ENCODE measurements at regions not wholly inside any gene's neighbourhood (a gene's known extent, or its start where the extent isn't known, plus 50 kb on each side); places are given as distances from the start of the nearest gene placed in this dataset.
"Not testable (repeated sequence)": the region's sequence is repeated elsewhere in the genome, so short reads cannot be mapped to it uniquely, and the experiment has no call there.

DNA sequence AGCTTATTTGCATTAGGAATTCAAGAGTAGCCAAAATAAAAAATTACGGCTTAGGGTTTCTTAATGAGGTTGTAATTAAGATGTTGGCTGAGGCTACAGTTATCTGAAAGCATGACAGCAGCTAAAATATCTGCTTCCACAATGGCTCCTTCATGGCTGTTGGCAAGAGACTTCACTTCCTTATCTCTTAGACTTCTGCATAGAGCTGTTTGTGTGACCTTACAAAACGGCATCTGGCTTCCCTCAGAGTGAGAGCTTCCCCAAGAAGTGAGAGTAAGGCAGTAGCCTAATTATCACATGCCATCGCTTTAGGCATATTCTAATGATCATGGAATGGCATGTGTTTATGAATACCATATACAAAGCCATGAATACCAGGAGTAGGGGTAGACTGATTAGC is 57.6 kb downstream of the CCDC59 start:
- no peak for DNase-seq

DNA sequence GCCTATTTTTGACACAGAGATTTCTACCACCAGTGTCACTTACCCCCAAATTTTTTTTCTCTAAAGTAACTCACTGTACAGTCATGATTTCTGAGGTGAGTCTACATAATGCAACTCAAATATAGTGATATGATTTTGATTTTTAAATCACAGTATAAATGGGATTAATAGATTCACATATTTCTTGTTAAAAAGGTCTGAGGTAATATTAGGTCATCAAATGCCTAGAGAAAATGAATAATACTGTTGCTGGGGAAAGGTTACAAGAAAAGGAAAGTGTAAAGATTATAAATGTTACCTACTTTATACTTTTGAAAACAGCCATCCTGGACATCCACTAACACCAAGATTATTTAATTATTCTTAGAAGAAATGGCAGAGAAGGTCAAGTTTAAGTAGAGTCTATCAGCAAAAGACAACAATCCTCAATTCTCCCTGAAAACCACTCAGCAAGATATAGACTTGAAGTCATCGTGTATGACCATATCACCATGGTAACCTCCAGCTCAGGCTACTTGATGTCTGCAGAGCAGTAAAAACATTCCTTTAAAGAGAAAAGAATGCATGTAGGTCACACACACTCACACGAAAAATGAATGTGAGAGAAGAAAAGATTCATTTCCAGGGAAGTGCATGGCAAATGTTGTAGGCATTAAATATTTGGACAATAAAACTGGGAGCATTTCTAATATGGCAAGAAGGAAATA is 58.7 kb downstream of the CCDC59 start:
- DNase-seq: no peak

- DNase-seq: no peak
Measured at GRCh38 chr12:82290415-82290814, 67.8 kb downstream of the CCDC59 start.

DNA sequence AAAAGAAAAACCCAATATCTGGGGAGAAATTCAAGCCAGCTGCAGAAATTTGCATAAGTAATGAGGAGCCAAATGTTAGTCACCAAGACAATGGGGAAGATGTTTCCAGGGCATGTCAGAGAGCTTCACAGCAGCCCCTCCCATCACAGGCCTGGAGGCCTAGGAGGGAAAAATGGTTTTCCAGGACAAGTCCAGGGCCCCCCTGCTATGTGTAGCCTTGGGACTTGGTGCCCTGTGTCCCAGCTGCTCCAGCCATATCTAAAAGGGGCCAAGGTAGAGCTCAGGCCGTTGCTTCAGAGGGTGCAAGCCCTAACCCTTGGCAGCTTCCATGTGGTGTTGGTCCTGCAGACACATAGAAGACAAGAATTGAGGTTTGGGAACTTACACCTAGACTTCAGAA is 76.9 kb downstream of the CCDC59 start:
- not testable (repeated sequence) for DNase-seq

DNA sequence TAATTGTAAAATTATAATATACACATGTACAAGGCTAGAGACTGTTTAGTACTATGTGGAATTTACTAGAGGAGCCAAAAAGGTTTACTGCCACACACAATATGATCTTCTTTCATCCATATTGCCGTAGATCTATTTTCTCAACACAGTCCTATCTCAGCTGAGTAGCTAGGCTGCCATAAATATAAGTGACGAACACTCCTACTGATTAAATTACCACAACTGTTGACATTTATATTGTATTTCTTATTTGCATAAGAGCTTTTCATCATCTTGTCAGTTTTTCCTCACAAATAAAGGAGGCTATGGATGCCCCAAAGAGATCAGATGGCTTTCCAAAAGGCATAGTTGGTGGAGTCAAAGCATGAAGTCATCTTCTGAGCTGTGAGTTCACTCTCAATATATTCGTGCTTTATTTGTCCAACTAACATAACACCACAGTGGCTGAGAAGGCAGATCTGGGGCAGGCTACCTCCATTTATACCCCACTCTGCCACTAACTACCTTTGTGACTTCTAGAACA is 78.6 kb downstream of the CCDC59 start:
- DNase-seq: no peak

- DNase-seq: no peak
Measured at GRCh38 chr12:82277582-82277981, 80.6 kb downstream of the CCDC59 start.

DNA sequence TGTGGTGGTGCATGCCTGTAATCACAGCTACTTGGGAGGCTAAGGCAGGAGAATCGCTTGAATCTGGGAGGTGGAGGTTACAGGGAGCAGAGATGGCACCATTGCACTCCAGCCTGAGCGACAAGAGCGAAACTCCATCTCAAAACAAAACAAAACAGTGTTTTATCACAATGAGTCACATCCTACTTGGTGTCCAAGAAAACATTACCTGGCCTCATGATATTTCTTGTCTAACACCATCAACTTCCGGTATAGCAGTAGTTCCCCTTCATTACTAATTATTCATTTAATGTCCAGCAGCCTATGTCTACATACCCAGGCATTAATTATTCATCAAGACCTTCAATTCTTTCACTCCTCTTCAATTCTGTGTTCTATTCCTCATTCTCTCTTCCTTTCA is 115.5 kb downstream of the CCDC59 start:
- no peak for DNase-seq

GRCh38 chr12:82225871-82226270 is 132.3 kb downstream of the CCDC59 start:
- DNase-seq: no peak

DNA sequence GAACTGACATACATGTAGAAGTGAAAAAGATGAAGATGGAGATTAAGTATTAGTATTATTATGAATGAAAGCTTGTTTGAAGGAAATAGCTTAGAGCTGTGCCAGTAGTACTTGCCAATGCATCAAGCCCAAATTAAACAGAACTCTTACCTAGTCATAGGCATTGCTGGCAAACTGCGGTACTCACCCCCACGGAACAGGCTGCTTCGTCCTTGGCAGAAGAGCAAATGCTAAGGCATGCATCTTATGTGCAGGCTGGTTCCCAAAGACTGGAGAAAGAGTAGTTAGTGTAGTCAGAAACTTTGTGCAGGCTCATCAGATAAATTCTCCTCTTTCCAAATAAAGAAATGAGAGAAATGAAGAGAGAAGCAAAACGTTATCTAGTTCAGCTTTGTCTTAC is 134.8 kb downstream of the CCDC59 start:
- no peak for DNase-seq

GRCh38 chr12:82216475-82216874 is 141.7 kb downstream of the CCDC59 start:
- DNase-seq: no peak

- no peak for DNase-seq
Measured at GRCh38 chr12:82213761-82214160, 144.4 kb downstream of the CCDC59 start.

DNA sequence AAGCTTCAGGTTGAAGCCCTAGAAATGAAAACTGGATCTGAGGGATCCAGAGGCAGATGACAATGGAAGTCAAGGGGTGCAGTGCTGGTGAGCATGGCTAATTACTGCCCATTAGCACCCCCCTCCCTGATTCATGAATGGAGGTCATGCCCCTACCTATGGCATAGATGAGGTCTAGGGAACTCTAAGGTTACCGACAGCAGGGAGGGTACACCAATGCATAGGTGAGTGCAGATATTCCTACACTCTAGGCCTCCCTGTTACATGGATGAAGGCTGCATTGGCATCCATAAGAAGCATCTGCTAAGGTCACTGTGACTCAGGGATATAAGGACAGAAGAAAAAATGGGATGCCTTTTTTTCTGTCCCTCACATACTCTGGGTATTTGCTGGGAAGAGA is 147.3 kb downstream of the CCDC59 start:
- no peak for DNase-seq

DNA sequence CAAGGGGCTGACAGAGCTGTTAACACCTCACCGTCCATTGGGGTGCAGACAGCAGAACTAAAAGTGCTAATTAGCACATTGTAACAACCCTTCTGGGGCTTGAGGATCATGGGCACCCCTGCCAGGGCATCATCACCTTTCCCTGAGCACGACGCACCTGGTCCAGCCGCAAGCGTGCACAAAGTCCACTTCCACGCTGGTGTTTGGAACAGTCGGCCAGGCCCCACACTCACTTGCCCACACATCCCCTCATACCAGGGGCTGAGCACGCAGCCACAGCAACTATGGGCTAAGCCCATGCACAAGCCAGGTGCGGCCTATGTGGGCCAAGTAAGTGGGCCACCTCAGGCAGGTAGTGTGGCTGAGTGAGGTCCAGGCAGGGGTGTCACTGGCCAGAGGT is 148.7 kb downstream of the CCDC59 start:
- DNase-seq: no peak

DNA sequence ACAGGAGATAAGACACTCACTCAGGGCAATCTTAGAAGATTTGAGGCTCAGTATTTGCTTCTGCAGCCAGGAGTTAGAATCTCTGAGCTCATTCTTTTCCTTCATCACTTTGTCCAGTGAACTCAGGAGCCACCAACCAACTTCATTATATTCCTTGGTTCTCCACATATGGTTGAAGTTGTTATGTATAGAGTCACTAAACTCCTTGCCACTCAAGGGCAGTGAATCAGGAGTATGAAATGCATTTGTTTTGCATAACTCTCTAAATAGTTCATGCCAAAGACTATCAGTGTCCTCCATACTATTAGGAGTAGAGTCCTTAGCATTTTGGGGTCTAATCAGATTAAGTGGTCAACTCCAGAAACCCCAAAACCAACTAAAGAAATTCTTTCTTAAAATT is 150.6 kb downstream of the CCDC59 start:
- no peak for DNase-seq

DNA sequence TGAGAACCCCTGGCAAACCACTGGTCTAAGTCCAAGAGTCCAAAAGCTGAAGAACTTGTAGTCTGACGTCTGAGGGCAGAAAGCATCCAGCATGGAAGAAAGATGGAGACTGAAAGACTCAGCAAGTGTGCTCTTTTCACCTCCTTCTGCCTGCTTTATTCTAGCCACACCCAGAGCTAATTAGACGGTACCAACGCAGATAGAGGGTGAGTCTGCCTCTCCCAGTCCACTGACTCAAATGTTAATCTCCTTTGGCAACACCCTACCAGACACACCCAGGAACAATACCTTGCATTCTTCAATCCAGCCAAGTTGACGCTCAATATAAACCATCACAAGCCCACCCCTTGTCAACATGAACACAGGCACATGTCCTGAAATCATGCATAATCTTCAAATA is 155.1 kb downstream of the CCDC59 start:
- DNase-seq: no peak

DNA sequence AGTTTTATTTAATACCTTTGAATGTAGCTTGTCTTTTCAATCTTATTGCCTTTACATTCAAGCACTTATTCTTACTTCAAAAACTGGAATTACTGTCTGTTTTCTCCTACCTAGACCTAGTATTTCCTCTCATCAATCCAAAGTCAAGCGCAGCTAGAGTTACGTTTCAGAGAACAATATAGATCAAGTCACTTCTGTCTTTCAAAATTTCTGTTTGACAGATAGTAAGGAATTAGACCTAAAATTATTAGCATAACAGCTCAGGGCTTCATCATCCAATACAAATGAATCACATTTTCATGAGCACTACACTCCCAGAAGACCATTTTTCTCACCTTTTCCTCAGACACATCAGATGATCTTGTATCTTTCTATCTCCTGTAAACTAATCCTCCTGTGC is 170.6 kb downstream of the CCDC59 start:
- no peak for DNase-seq

- no peak for DNase-seq
Measured at GRCh38 chr12:82187011-82187410, 171.2 kb downstream of the CCDC59 start.

DNA sequence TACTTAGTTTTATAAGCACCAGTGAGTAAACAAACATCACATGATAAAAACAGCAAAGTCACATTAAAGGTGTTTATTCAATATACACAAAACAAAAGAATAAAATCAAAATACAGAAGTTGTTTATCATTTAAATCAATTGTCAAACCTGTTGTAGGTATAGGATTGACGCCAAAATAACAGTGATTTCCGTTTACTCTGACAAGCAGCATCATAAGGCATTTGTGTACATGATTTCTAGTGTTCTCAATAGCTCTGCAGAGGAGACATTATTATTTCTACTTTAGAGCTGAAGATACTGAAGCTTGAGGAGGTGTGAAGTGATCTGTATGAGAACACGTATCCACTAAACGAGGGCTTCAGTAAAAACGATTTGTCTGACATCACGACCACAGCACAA is 171.9 kb downstream of the CCDC59 start:
- no peak for DNase-seq

DNA sequence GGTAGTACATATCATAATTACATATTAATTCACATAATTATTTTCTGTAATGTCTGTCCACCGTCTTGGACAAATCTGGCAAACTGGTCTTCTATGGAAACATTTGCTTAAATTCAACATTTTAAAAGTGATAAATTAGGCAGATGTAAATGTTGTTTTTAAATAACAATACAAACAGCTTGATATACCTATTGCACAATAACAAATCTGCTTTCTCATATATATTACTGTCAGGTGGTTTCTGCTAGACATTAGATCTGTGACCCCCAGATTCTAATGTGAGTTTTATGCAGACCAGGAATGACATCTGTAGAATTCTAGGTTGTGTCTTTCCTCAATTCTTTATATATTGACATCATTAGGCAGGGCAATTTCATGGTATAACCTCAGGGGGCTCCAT is 173.3 kb downstream of the CCDC59 start:
- no peak for DNase-seq

GRCh38 chr12:82182601-82183190 is 175.5 kb downstream of the CCDC59 start:
- no peak for DNase-seq

DNA sequence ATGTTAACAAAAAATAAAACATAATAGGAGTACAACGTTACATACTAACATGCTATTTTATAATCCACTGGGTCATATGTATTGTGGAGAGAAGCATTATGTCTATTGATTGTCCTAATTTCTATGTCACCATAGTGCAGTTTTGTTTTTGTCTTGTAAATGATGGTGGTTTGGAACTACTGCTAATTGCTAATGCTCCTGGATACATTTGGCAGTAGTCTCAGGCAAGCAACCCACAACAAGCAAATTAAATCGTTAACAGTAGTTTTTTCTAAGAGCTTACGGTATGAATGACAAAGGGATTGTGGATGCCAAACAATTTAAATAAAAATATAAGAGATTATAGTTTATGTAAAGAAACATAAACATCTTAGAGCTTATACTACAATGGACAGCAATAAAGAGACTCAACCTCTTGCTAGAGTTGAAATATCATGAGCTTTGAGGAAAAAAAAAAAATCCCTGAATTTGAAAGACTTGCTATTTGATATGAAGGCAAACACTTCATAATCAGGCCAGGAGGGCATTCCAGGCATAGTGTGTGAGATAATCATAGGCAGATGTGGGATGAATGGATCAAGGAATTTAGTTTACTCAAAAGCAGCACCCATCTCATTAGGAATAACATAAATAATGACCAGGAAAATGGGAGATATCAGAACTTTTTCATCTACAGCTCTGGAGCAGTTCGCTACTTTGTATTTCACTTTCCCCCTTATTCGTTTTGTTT is 181.3 kb downstream of the CCDC59 start:
- DNase-seq: no peak

- no peak for DNase-seq
Measured at GRCh38 chr12:82176026-82176425, 182.2 kb downstream of the CCDC59 start.

GRCh38 chr12:82174936-82175335 is 183.3 kb downstream of the CCDC59 start:
- DNase-seq: no peak

DNA sequence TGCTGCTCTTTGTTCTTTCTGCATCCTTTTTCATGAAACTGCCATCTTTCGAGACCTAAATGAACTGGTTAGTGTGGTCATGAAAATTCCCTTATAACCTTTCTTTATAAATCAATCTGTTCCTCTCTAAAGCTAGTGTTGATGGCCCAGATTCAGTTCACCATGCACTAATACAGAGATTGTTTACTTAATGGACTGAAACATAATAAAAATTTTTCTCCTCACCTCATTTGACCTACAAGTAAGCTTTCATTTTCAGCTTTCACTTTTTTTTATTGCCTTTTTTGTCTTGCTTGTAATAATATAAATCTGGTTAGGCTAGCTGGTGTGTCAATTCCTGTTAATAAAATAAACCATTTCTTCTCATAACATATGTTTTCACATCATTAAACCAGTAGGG is 183.8 kb downstream of the CCDC59 start:
- no peak for DNase-seq

All from CD4-positive, alpha-beta T cell treated with Interleukin-17A for 1 hour (primary cell).